OCI-LY7 (cell line): ENCODE measurements at regions not wholly inside any gene's neighbourhood (a gene's known extent, or its start where the extent isn't known, plus 50 kb on each side); places are given as distances from the start of the nearest gene placed in this dataset.

Experiments used
- EZH2phosphoT487 ChIP-seq: fragments of 200-600 bp; sonication (generic); IDR thresholded peaks from 2 replicates; pipeline ENCODE4 v1.6.1; 2018; ENCODE audit warnings: low read depth, borderline replicate concordance, mild to moderate bottlenecking, mixed run types, antibody characterized with exemption, low read length, moderate library complexity, mixed read lengths
- TF ChIP-seq, protein P1 (sequence below): fragments of 200-600 bp; sonication (generic); conservative IDR thresholded peaks from 2 replicates; pipeline ENCODE4 v1.5.1; 2014; ENCODE audit warnings: mild to moderate bottlenecking, antibody characterized with exemption, low read length, moderate library complexity, mixed read lengths

DNA sequence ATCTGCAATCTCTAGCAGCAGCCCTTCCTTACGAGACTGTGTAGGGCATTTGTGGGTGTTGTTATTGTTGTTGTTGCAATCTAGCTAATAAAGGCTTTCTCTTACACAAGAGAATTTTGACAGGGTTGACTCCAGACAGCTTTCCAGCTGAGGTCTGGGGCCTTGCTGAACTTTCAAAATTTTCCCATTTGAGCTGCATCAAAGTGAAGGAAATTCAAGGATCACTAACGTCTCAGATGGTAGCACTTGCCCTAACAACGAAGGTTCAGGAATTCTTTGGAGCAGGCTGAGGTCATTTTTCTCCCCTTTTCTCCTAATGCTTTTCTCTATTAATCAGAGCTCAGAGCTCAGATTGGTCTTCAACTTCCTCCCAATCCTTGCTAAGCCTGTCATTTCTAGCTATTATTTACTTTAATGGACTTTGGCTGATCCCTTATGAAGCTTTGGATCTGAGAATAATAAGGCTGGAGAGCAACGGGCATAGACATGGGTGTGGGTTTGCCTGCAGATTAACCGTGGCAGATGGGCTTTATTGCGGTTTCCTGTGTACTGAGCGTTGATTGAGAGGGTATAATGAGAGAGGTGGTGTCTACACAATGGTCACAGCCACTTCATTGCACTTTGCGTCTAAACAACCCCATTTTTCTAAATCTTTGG, 614.0 kb upstream of the AGTR1 start:
- TF ChIP-seq, protein P1, sequence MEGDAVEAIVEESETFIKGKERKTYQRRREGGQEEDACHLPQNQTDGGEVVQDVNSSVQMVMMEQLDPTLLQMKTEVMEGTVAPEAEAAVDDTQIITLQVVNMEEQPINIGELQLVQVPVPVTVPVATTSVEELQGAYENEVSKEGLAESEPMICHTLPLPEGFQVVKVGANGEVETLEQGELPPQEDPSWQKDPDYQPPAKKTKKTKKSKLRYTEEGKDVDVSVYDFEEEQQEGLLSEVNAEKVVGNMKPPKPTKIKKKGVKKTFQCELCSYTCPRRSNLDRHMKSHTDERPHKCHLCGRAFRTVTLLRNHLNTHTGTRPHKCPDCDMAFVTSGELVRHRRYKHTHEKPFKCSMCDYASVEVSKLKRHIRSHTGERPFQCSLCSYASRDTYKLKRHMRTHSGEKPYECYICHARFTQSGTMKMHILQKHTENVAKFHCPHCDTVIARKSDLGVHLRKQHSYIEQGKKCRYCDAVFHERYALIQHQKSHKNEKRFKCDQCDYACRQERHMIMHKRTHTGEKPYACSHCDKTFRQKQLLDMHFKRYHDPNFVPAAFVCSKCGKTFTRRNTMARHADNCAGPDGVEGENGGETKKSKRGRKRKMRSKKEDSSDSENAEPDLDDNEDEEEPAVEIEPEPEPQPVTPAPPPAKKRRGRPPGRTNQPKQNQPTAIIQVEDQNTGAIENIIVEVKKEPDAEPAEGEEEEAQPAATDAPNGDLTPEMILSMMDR = no peak
- TF ChIP-seq EZH2phosphoT487 = no peak
